HG02623 (cell line): ENCODE measurements at regions not wholly inside any gene's neighbourhood (a gene's known extent, or its start where the extent isn't known, plus 50 kb on each side); places are given as distances from the start of the nearest gene placed in this dataset.
A peak's percentile ranks its signal among the peaks of the same experiment; 100 is the strongest.
"Not testable (repeated sequence)": the region's sequence is repeated elsewhere in the genome, so short reads cannot be mapped to it uniquely, and the experiment has no call there.

Experiments used
- ATAC-seq: cut with Tn5 transposase; IDR thresholded peaks from one replicate; pipeline ENCODE4 v1.9.1; 2021; ENCODE audit warnings: moderate library complexity; ENCODE audit not compliant: unreplicated experiment

DNA sequence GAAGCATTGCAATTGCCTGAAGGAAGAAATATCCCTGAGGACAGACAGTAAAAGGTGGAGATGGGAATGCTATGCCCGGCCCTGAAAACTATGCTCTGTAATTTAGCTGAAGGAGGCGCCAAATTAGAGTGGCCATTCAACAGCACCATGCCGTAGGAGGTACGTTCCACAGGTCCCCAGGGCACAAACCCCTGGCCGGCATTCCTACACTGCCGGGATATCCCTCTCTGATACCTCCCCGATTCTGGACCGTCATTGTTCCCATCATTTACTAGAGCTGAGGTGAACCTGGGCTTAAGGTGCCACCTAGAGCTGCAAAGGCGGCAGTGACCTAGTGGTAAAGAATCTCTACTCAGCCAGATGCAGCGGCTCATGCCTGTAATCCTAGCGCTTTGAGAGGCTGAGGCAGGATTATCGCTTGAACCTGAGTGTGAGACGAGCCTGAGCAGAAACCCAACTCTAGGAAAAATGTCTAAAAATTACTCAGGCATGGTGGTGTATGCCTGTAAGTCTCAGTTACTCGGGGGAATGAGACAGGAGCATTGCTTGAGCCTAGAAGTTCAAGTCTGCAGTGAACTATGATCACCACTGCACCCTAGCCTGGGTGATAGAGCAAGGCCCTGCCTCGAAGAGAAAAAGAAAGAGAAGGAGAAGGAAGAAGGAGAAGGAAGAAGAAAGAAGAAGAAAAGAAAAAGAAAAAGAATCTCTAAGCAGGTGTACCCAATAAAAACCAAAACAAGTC, 53.0 kb upstream of the TNKS2 start:
- ATAC-seq, result no peak

DNA sequence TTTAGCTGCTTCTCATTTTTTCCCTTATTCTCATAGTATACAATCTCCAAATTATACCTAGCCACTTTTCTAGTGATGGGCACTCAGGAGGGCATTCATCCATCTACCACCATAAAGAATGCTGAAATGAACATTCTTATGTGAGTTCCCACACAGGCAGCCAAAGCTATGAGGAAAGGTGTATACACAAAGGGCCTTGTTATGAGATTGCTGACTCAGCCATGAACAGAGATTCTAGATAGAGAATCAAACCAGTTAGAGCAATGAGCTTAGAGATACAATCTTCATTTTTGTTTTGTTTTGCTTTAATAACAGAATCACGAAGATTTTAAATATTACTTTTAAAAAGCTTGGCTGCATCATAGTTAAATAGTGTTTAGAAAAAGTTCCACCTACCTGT, 54.8 kb upstream of the TNKS2 start:
- no peak for ATAC-seq

DNA sequence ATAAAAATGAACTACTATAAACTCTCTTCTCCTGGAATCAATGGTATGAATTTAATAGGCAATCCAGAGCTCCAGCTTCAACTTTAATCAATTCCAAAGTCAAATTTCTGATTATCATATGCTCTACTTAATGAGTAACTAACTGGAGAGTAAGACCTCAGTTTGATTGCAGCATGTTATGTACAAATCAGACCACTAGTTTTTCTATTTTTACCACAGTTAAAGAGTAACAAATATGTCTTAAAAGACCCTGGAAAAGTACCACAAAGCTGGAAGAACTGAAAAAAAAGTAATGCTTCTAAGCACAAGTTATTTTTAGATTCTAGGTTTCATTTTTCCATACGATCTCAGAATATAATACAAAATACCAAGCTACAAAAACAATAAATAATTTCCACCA, 56.0 kb upstream of the TNKS2 start:
- no peak for ATAC-seq

DNA sequence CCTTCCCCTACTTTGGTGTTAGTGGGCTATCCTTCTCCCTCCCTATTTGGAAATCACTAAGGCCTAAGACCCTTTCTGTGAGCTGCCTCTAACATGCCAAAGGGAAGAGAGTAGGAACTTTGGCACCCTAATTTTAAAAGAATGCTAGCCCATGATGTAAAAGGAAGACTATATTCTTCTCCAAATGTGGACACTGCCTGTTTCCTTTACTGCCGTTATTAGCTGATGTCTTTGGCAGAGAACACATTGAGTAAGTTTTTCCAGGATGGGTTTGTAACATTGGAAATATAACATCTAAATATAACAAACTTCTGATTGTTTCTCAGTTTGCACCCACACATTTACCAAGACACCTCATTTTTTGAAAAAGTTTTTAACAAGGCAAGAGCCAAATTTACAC, 56.9 kb upstream of the TNKS2 start:
- ATAC-seq, result no peak

DNA sequence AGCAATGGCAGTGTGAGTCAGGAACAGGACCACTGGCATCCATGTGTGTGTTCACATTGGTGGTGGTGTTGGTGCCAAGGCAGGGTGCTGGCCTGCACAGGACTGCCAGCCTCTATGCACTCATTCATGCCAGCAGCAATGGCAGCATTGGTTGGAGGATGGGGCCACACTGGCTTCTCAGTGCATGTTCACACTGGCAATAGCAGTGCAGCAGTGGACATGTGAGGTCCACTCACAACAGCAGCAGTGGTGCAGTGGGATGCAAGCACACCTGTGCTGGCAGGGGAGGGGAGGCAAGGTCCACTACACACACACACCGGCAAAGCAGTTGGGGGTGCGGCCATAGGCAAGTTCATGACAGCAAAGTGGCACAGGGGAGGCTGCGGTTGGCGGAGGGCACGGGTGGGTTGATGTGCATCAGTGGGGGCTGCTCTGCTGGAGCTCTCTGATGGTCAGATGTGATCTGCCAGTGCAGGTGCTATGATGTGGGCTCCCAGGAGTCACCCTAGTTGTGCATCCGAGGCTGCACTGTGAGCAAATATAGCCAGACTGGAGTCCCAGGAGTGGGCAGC, 57.8 kb upstream of the TNKS2 start:
- ATAC-seq, result no peak

DNA sequence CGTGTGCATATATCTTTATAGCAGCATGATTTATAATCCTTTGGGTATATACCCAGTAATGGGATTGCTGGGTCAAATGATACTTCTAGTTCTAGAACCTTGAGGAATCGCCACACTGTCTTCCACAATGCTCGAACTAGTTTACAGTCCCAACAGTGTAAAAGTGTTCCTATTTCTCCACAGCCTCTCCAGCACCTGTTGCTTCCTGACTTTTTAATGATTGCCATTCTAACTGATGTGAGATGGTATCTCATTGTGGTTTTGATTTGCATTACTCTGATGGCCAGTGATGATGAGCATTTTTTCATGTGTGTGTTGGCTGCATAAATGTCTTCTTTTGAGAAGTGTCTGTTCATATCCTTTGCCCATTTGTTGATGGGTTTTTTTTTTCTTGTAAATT, 66.0 kb upstream of the TNKS2 start:
- not testable (repeated sequence) for ATAC-seq

DNA sequence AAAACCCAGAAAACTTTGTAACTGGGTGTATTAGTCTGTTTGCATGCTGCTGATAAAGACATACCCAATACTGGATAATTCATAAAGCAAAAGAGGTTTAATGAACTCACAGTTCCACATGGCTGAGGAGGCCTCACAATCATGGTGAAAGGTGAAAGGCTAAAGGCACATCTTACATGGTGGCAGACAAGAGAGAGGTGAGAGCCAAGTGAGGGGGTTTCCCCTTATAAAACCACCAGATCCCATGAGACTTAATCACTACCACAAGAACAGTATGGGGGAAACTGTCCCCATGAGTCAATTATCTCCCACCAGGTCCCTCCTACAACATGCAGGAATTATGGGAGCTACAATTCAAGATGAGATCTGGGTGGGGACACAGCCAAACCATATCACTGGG, 68.9 kb upstream of the TNKS2 start:
- ATAC-seq, result not testable (repeated sequence)

DNA sequence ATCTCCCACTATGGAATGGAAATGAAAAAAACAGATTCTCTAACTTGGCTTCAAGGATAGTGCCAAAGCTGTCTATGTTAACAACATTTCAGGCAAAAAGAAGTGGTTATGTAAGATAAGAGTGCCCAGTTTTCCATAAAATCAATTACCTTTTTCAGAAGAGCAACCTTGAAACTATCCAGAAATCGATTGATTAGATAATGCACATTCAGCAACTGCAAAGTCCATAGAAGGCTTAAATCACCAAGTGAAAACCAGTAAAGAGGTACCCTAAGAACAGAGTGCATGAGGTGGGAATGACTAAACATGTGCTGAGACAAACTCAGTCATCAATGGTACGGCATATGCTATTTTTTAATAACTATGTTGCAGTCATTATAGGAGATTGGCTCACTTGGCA, 71.9 kb upstream of the TNKS2 start:
- ATAC-seq, result no peak

DNA sequence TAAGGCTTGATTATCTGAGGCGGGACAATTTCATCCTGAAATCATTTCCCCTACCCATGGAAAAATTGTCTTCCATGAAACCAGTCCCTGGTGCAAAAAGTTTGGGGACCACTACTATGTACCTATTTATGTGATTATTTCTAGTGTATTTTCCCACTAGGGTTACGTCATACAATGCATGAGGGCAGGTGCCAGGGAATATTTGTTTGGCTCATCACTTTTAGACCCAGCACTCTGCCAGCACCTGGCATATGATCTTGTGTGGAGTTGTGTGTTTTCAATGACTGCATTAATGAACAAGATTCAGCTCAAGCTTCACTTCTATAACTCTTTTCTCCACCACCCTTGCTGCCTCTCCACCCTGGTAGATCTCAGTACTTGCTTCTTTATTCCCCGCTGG, 73.3 kb upstream of the TNKS2 start:
- ATAC-seq, result no peak

DNA sequence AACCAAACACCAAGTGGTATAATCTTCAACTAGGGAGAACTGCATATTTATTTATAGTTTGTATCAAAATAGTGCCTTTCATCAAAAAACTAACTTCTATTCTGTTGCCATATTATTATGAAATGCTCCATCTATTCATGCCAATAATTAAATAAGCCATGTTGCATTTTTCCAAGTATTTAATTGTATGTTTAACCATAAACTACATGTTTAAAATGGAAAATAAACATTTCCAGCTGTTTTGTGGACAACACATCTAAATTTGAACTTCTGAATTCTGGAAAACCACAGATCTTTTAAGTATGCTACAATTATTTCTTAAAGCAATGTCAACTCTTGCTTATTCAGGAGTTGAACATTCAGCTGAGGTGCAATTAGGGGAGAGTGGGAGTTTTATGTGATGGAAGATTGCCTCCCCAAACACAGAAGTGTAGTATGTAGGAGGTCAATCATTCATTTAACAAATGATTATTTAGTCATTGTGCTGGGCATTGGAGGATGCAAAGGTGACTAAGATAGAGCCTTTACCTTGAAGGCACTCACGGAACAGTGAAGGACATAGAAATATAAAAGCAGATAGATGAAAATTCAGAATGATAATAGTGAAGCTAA, 80.7 kb upstream of the PPP1R3C start:
- no peak for ATAC-seq

DNA sequence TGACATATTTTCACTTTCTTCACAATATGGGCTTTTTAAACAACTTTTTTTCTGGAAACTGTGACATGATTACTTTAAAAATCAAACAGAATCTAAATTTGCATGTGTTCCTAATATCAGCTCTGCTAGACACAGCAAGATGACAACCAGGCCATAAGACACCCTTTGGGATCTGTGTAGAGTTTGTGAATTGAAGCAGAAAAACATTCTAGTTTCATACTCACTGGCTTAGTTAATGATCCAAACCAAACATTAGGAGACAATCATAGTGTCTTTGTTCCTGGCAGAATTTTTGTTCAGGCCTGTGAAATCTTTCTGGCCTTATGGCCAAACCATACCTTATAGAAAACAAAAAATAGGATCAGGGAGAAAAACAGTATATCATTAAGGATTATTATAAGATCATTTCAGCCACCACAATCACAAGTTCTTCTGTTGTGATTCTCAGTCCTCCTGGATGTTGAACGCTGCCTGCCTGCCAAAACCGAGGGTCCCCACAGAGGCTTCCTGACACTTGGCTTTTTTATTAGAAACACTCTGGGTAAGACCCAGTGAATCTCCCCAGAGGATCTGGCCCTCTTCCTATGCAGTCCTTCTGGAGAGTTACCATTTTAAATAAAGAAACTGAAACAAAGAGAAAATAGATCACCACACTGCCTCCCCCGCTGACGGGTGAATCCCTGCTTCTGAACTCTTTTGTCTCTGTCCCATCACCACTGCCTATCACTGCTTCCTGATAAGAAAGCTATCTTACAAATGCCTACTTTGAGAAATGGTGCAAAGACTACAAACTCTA, 79.2 kb upstream of the PPP1R3C start:
- peak; percentile 69 for ATAC-seq

DNA sequence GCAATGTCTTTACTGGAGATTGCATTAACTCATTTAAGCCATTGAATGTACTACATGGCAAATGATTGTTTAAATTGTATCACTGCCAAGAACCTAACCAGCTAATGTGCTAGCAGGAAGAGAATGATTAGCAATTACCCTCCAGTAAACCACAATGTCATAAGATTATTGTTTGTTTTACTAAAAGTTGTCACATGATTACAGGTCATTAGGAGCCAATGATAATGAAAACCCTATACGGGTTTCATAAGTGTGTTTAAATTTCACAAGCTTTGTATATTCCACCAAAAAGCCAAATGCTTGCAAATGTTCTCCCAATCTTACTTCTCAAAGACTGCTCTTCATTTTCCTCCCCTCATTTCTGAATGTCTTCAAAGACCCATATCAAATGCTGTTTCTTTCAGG, 76.5 kb upstream of the PPP1R3C start:
- no peak for ATAC-seq

DNA sequence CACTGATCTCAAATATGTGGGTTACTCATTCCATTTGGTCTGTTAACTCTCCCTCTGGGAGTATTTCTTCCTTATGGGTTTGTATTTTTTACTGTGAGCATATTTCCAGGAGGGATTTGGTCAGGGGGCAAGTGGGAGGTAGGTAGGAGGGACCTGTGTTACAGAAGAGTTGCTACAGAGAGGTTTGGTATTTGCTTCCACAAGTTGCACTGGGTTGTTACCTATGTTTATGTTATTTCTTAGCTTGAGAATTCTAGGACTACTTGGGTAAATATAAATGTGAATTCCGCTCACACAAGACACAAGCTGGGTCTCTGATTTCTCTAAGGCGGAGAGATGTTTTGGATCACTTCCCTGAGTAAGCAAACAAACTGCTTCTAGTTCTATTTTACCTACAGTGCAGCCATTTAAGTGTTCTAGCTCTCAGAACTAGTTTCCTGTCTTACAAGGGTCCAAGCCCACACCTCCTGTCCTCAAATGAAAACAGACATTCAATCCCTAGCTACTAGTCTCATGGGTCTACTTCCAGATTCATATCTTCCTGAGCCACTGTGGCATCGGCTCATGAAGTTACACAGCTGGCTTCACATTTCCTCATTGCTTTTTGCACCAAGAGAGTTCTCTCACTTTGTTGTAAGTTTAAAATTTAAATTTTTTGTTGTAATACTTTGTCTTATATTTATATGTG, 75.4 kb upstream of the PPP1R3C start:
- ATAC-seq, result no peak

DNA sequence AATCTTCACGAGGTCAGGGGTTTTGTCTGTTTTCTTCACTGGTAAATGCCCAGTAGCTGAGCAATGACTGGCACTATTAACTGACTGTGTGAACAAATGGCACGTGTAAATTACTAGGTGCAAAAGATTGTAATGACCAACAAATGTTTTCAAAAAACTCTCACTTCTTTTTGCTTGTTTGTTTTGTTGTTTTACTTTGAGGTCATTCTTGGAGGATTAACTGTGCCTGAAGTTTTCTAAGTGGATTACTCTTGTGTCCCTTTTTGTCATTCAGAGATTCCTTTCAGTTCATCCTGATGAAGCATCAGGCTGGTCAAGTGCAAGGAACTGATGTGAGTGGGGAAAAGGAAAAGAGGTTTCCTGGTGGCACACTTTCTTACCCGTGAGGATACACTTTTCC, 74.4 kb upstream of the PPP1R3C start:
- ATAC-seq, result no peak

DNA sequence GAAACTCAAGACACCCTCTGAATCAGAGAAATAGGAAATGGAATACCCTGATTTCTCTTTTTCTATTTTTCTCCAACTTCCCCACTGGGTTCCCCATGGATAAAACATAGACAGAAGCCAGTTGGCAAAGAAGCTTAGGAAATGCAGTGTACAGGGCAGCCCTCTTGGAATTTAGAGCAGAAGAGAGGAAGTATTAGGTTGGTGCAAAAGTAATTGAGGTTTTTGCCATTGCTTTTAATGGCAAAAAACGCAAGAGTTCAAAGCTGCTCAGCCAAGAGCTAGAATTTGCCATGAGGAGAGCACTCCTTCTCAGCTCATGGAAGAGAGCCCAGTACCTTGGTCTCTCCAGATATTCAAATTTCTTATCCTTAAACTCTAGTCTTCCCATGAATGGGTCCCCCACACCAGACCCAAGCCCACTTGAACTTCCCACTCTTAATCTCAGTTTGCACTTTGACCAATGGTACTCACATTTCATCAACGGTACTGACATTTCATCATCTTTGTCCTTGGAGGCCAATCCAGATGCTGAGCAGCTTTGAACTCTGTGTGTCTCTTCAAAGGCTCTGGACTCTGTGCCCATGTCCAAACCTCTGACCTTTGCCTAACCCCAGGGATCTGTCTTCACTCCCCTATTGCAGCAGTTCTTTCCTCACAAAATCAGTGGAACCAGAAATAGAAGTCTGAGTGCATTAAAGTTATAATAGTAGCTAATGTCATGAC, 73.2 kb upstream of the PPP1R3C start:
- ATAC-seq, result no peak

DNA sequence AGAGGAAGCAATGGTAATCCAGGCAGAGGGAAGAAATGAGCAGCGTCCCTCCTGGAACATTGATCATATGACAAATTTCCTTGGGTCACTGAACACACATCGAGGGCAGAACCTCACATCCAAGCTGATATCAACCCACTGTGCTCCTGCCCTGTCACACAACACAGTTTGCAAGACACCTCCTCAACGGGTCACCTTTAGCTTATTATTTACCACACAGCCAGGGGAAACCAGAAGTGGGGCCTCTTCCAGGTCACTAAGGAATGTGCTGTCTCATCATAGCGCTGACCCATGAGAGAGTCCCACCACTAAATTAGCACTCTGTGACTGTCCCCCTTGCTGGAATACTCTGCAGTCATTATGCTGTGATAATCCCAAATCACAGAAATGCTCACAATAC, 69.7 kb upstream of the PPP1R3C start:
- ATAC-seq, result no peak

DNA sequence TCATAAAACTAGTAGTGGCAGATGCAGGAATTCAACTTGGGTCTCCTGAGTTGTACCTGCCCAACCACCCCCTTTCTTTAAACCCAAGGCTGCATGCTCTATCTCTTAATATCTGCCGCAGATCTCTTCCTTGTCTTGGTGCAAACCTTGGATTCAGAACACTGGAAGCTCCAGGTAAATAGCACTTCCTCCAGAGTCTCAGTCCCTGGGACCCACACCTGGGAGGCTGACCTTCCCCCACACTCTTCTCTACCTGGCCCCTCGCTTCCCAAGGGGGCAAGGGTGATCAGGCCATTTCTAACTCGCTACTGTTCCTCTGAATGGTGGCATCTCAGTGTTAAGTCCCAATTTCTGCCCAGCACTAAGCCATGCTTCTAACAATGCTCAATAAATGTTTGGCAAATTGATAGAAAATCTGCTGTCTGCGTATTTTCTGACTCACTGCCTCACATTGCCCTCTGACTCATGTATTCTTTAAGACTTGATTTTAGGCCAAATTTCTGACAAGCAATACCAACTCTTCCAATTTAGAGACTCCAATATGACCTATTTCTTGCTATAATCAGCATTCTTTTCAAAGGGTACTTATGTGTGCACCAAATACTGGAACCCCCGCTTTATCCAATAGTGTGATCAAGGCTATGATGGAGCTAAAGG, 68.0 kb upstream of the PPP1R3C start:
- ATAC-seq, result no peak

DNA sequence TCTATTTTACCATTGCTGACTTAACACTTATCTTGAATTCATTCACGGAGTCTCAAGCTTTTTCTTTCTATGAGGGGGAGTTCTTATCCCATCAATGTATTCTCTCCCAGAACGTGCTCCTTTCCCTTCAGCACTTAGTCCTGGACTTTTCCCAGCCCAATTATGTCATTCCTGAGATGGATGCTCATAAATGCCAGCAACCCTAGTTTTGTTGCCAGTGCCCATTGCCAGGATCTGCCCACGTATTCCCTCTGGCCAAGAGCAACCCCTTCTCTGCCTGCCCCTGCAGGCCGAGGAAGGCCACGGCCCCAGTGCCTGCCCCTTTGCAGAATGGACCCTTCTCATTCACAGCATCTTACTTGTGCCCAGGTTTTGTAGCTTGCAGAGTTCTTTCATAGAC, 67.4 kb upstream of the PPP1R3C start:
- ATAC-seq, result no peak

DNA sequence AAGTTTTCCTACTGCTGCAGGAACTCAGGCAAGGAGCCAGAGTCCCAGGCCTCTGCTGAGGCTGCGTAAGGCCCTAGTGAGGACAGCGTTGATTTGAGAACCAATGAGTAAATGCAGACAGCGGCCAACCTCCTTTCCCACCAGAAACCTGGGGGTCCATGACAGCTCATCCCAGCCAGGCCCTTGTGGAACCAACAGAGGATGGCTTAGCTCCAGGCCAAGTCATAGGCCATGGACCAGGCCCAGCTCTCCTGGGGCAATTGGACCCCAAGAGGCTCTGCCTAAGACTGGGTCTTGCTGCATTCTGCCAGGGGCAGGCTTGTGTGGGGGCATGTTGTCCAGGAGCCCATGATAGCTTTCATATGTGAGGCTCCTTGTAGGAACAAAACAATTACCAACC, 65.4 kb upstream of the PPP1R3C start:
- no peak for ATAC-seq

DNA sequence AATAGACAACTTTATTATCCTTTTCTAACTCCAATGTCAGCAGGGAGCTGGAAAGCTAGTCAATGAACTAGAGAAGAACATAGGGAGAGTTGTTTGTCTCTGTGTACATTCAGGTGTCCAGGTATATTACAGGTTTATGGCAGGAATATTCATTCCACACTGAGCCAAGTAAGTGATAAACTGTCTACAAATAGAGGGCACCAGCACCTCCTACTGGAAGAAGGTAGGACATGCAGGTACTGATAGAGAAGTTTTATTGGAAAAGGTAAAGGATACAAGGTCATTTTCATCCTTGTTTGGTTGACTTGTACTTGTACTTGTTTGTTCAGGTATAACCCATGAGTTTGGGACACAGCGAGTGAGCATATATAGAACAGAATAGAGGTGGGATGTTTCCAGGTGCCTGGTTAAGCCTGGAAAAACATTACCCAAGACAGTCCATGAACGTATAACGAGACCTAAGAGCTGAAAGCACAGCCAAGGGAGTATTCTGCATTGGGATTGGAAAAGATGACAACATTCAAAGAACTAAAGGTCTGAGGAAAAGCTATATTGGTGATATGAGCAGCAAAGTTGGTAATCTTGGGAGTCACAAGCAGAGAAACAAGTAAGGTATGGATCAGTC, 61.4 kb upstream of the PPP1R3C start:
- ATAC-seq, result no peak
